DMS 273 treated with DMSO at 0.1 percent for 48 hours (cell line): ENCODE measurements at regions not wholly inside any gene's neighbourhood (a gene's known extent, or its start where the extent isn't known, plus 50 kb on each side); places are given as distances from the start of the nearest gene placed in this dataset.

ENCODE experiments used
- DNase-seq: peaks from one replicate; lab custom pipeline; 2025; lab: John Stamatoyannopoulos, UW

DNA sequence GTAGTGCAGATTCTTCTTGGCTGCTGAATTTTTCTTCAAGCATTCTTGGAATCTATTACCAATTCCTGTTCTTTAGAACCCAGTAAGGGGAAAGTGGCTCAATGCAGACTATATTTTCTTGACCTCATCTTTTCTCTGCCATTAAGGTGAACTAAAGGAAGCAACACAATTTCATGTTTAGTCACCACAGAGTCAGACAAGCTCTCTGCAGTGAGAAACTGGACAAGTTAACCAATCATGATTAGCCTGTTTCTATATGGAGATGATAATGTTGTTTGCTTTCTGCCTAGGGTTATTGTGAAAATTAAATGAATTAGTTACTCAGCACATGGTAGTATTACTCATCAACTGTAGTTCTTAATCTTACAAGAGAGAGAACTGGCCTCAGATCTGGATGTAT, 1075.1 kb downstream of the AGBL1 start:
- DNase-seq: no peak

GRCh38 chr15:87151202-87151748, 1071.6 kb downstream of the AGBL1 start:
- DNase-seq: no peak

DNA sequence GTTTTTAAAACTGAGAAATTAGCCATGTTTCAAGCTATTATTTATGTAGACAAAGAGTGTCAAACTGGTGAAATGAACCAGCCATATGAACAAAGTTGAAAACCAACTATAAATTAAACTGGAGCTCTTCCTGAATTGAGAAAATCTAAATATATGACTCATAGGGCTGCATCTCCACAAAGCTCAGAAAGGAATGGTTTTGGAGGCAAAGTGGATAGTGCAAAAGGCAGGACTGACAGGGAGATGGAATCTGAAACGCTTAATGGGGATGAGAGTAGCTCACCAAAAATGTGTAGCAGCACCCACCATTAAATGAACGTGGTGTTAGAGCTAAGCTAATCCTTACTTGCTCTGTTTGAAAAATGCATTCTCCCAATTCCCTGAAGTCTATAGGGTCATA, 1066.0 kb downstream of the AGBL1 start:
- DNase-seq: no peak

DNA sequence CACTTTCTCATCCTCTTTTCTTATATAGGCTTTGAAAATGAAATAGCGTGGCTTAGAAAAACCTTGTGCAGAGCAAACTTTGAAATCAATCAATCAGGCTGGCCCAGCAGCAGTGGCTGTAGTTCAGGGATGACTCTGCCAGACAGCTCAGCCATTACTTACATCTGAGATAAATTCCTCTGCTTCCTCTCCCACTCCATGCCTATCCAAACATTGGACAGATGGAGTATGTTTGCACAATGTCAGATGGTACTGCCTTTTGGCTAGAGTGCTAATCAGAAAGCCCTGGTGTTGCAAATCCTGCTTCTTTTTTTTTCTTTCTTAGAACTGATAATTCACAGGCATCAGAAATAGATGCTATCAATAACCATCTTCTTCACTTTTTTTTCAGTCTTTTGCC, 1065.1 kb downstream of the AGBL1 start:
- DNase-seq: peak; percentile 75

DNA sequence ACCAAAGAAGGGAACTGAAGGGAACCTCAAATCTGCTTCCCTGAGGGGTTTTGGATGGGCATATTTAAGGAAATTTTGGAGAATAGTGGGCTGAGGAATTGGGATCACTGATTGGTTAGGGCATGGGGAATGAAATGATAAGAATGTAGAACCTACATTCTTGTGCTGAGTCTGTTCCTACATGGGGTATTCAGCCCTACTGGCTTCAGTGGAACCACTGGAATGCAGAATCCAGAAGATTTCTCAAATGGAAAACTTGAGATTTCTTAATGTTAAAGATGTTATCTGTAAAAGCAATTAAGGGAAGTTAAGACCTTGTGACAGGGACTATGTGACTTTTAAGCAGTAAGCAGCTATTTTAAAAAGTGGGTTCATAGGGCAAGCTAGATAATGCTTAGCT, 1062.4 kb downstream of the AGBL1 start:
- DNase-seq: no peak

GRCh38 chr15:87135109-87135508, 1055.4 kb downstream of the AGBL1 start:
- DNase-seq: no peak

- DNase-seq: no peak
These were observed 1054.0 kb downstream of the AGBL1 start for GRCh38 chr15:87133704-87134103.

- DNase-seq: no peak
These were observed 1051.4 kb downstream of the AGBL1 start for GRCh38 chr15:87131067-87131466.

DNA sequence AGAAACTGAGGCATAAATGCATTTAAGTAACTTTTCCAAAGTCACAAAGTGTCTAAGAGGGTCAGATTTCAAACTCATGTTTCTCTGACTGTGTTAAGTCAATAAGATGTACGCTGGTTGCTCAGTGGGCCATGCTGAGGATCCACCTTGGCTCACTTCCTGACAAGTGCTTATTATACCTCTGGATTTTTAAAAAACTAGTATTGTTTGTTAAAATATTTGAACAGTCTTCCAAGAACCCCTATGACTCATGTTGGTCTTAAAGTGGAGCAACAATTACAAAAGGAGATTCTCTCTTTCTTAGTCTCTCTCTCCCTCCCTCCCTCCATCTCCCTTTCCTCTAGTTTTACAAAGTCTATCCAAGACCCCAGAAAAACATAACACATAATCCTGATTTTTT, 1050.2 kb downstream of the AGBL1 start:
- DNase-seq: no peak

DNA sequence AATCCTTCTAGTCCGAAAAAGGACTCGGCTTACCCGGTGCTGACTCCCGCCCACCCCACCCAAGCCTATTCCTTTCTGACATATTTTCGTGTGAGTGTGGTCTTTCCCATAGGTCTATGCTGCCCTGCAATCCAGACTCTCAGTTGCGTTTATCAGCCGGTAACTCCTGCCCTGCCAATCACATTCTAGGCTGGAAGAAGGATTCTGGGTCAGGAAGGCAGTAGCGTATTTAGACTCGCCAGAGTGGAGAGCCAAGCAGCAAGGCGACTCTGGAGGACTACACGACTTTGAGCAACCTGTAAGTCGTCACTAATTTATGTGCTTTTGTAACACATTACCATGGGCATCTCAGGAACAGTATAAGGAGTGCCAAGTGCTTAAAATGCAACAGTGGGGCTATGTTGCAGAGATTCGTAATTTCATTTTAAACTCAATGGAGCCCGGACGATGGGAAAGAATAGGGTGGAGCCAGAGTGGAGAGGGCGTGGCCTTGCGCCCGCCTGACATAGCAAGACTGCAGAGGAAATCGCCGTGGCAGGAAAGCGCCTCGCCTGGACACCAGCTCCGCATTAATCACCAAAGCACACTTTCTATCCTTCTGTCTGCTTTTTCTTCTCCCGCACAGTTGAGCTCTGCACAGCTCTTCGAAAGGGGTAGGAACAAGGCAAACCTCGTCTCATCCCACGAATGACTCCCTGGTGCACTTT, 1044.2 kb downstream of the AGBL1 start:
- DNase-seq: no peak

GRCh38 chr15:87121336-87121735, 1041.7 kb downstream of the AGBL1 start:
- DNase-seq: no peak

DNA sequence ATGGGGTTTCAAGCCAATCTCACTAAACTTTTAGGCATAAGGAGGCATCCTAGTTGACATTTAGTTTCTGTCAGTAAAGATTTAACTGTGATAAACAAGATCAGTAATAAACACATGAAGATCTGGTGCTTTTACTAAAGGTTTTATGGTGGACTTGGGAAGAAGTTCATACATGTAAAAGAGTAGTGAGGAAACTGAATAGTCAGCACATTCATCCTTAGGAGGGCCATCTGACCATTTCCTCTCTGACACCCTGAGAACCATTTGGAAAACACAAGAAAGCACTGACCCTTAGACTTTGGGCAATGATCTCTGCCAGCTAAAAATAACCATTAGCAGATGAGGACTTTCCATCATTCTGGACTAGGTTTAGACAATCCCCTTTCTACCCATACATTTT, 1040.9 kb downstream of the AGBL1 start:
- DNase-seq: no peak

GRCh38 chr15:87118846-87119245, 1039.2 kb downstream of the AGBL1 start:
- no peak for DNase-seq

DNA sequence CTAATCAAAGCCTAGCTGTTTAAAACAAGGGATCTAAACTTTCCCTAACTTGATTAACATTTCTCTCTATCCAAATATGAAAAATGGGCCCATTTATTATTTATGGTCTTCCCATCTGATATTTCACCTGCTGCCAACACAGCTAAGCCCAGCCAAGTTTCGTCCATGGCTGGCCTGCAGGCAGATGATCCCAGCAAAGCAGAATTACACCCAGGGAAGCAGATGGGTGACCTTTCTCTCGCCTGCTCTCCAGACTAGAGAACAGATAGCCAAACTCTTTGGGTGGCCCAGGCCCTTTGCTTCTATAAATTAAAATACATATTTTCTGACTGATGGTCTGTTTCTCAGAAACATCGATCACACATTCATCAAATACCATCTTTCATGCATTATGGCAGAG, 1038.8 kb downstream of the AGBL1 start:
- no peak for DNase-seq

- DNase-seq: no peak
These were observed 1036.1 kb downstream of the AGBL1 start for GRCh38 chr15:87115795-87116194.

DNA sequence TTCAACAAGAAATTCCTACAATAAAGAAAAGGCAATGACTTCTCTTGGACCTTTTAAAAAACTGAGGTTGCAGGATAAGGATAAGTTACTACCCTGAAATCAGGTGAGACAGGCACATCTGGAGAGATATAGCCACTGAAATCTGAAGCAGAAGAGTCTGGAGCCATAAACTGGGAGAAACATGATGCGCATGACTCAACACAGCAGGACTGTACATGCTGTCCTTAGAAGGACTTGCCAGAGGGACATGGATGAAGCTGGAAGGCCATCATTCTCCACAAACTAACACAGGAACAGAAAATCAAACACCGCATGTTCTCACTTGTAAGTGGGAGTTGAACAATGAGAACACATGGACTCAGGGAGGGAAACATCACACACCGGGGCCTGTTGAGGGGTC, 1020.2 kb downstream of the AGBL1 start:
- no peak for DNase-seq

DNA sequence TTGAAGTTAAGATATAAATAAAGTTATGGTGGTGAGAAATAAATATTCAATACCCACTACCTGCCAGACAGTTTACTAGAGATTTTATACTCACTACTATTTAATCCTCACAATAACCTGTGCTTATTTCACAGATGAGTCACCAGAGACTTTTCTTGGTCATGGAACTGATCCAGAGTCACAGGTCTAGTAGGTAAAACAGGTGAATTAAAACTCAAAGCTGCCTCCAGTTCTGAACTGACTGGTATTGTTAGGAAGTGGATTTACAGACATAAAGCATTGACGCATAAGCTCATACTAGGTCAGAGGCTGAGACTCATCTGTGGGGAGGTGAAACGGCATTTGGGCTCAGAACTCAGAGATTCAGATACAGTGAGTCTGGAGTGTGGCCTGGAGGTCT, 1009.9 kb downstream of the AGBL1 start:
- DNase-seq: no peak

DNA sequence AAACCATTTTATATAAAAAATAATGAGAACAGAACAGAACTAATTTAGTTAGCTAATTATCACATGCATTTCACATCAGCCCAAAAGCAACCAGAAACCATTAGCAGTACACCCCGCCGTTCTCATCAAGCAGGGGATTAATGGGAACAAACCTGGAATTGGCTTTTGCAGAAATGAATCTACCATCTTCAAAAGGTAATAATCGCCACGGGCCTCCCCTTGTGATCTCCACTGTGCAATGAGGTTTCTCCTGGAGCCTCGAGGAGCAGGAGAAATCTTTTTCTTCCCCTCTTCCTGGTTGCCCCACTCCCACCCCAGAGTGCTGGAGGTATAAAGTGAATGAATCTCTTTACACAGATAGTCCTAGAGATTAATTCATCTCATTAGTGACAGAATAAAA, 1003.5 kb downstream of the AGBL1 start:
- no peak for DNase-seq

DNA sequence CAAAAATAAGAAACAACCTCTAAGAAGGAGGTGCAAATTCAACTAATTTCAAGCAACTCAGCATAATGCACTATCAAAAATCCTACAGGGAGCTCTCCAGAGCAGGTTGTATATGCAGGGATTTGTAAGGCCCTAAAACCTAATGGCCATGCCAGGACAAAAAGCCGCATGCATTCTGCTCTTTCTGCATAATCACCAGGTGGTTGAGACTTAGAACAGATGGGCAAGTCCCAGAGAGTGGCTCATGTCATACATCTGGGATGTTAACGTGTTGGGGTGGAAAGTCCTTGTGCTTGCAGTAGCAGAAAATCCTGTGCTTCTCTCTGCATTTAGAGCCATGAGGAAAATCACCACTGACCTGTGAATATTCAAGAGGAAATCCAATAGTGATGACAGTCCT, 1002.9 kb downstream of the AGBL1 start:
- peak; percentile 76 for DNase-seq

DNA sequence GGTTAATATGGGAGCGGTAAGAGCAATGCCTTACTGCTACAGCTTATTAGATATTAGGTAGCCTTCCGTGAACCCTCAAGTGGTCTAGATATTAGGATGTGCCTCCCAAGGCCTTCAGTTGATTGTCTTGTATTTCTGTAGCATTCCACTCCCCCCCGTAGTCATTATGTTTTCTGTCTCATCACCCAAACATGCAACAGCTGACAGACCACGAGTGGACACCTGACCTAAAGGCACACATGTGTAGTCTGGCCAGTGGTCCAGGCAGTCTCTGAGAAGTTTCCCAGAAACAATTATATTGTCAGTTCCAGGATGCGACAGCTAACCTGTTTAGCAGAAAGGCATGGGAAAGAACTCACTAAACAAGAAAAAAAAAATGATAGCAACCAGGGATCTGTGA, 1000.9 kb downstream of the AGBL1 start:
- DNase-seq: no peak
